GM23248 (cell line): ENCODE measurements at regions not wholly inside any gene's neighbourhood (a gene's known extent, or its start where the extent isn't known, plus 50 kb on each side); places are given as distances from the start of the nearest gene placed in this dataset.
"Not testable (repeated sequence)": the region's sequence is repeated elsewhere in the genome, so short reads cannot be mapped to it uniquely, and the experiment has no call there.

ENCODE experiments used
- DNase-seq: peaks from one replicate; pipeline ENCODE4 v3.0.0-alpha.2; 2015
- H2AFZ ChIP-seq: fragments of 200-600 bp; sonication (generic); 2 replicates; pipeline ENCODE4 v1.6.1; 2016; ENCODE audit warnings: antibody characterized with exemption
- H3F3A ChIP-seq: fragments of 200-600 bp; sonication (generic); 2 replicates; pipeline ENCODE4 v1.6.1; 2016; ENCODE audit warnings: mild to moderate bottlenecking, antibody characterized with exemption, mixed run types; ENCODE audit not compliant: insufficient read depth
- H3K27ac ChIP-seq: fragments of 200-600 bp; sonication (generic); 2 replicates; pipeline ENCODE4 v1.5.1; 2016; ENCODE audit warnings: mild to moderate bottlenecking
- H3K27me3 ChIP-seq: fragments of 200-600 bp; sonication (generic); replicated peaks from 2 replicates; pipeline ENCODE4 v1.6.1; 2016; ENCODE audit warnings: mild to moderate bottlenecking; ENCODE audit not compliant: insufficient read depth
- H3K36me3 ChIP-seq: fragments of 200-600 bp; sonication (generic); 2 replicates; pipeline ENCODE4 v1.6.1; 2016; ENCODE audit warnings: low read depth, mild to moderate bottlenecking
- H3K4me1 ChIP-seq: fragments of 200-600 bp; sonication (generic); 2 replicates; pipeline ENCODE4 v1.6.1; 2016; ENCODE audit warnings: mild to moderate bottlenecking; ENCODE audit not compliant: insufficient read depth
- H3K4me2 ChIP-seq: fragments of 200-600 bp; sonication (generic); one replicate; pipeline ENCODE4 v1.6.1; 2016; ENCODE audit warnings: mild to moderate bottlenecking; ENCODE audit not compliant: unreplicated experiment
- H3K4me3 ChIP-seq: fragments of 200-600 bp; sonication (generic); 2 replicates; pipeline ENCODE4 v1.5.1; 2016; ENCODE audit warnings: mild to moderate bottlenecking
- H3K79me2 ChIP-seq: fragments of 200-600 bp; sonication (generic); 2 replicates; pipeline ENCODE4 v1.6.1; 2016; ENCODE audit warnings: mild to moderate bottlenecking; ENCODE audit not compliant: insufficient read depth
- H3K9ac ChIP-seq: fragments of 200-600 bp; sonication (generic); 2 replicates; pipeline ENCODE4 v1.6.1; 2016; ENCODE audit warnings: mild to moderate bottlenecking
- H3K9me2 ChIP-seq: fragments of 200-600 bp; sonication (generic); 2 replicates; pipeline ENCODE4 v1.6.1; 2016; ENCODE audit warnings: mixed run types, mild to moderate bottlenecking, moderate library complexity; ENCODE audit not compliant: insufficient read depth
- H3K9me3 ChIP-seq: fragments of 200-600 bp; sonication (generic); one replicate; pipeline ENCODE4 v1.6.1; 2017; ENCODE audit warnings: low read depth
- H4K20me1 ChIP-seq: fragments of 200-600 bp; sonication (generic); 2 replicates; pipeline ENCODE4 v1.6.0; 2016; ENCODE audit not compliant: insufficient read depth
- EZH2 ChIP-seq: fragments of 200-600 bp; sonication (generic); IDR thresholded peaks from 2 replicates; pipeline ENCODE4 v1.6.1; 2018; ENCODE audit warnings: antibody characterized with exemption, mild to moderate bottlenecking; ENCODE audit not compliant: insufficient read depth, poor library complexity, severe bottlenecking
- EZH2phosphoT487 ChIP-seq: fragments of 200-600 bp; sonication (generic); IDR thresholded peaks from 2 replicates; pipeline ENCODE4 v1.6.1; 2018; ENCODE audit warnings: antibody characterized with exemption, moderate library complexity, mild to moderate bottlenecking, low read depth; ENCODE audit not compliant: insufficient read depth
- WGBS, 2 experiments: methylation state at CpG; one replicate each; pipeline ENCODE4 v1.1.6; 2015 to 2017; ENCODE audit warnings: low lambda C conversion rate in 2 of 2, low coverage in 1 of 2; ENCODE audit errors: missing lambda C conversion rate in 2 of 2; 5-methylcytosine and 5-hydroxymethylcytosine counted together
- in situ Hi-C: fragments of 300-500 bp; cut with MboI; formaldehyde crosslinking; loops from 2 replicates; pipeline ENCODE4 v1.15.0; 2020

DNA sequence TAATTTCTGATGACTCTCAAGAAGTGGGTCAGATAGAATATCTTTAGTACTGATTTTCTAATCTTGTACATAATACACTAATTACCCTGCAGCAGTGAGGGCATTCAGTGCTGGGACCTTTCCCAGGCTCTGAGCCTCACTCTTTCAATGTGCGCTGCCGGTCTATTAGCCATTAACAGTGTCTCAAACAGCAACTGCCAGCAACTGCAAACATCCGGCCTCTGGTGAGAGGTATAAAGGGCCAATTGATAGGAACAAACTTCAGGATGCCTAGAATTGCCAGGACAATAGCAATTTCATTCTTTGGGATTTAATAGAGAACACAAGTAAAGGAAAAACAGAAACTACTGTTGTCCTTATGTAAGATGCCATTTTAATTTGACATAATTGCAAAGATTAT is 604.4 kb upstream of the SPRY2 start:
- Histone ChIP-seq H3K9ac (no peak overlapping the region), H2AFZ (no peak overlapping the region), H4K20me1 (no peaks in the 10 kb centered on the region), H3K9me3 (no peaks in the 10 kb centered on the region), H3K4me3 (no peak overlapping the region), H3F3A (no peaks in the 10 kb centered on the region), H3K36me3 (no peaks in the 10 kb centered on the region), H3K79me2 (no peaks in the 10 kb centered on the region), H3K9me2 (no peaks in the 10 kb centered on the region), H3K4me1 (no peaks in the 10 kb centered on the region), H3K27ac (no peak overlapping the region), H3K27me3 (no peaks in the 10 kb centered on the region), H3K4me2 (no peak overlapping the region)
- in situ Hi-C loops = no loop called here
- TF ChIP-seq EZH2phosphoT487 (no peak), EZH2 (no peak)
- WGBS, 2 experiments = 17 to 21% methylated on average over 3 of the region's 3 CpGs
- no peak for DNase-seq

DNA sequence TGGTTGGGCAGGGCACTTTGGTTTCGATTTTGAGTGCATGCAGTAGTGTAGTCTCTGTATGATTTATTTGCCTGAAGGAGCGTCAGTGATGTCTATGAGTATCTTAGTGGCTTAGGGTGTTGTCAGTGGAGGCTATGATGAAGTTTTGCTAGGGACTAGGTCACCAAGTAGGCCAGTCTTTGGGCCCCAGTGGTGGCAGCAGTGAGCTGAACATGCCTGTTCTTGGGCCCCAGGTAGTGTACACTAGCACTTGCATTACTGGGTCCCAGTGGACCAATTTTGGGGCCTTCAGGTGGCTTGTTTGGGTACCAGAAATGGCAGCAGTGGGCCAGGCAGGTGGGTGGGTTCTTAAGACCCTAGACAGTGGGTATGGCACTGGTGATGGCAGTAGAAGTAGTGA is 598.7 kb upstream of the SPRY2 start:
- Histone ChIP-seq H4K20me1 (no peaks in the 10 kb centered on the region), H3F3A (no peaks in the 10 kb centered on the region), H3K4me1 (no peaks in the 10 kb centered on the region), H3K9ac (no peak overlapping the region), H3K36me3 (no peaks in the 10 kb centered on the region), H3K79me2 (no peaks in the 10 kb centered on the region), H3K4me3 (no peak overlapping the region), H2AFZ (no peak overlapping the region), H3K9me2 (no peaks in the 10 kb centered on the region), H3K9me3 (no peaks in the 10 kb centered on the region), H3K27ac (no peak overlapping the region), H3K27me3 (no peaks in the 10 kb centered on the region), H3K4me2 (no peak overlapping the region)
- in situ Hi-C loops = no loop called here
- DNase-seq = no peak
- WGBS, 2 experiments = 20 to 26% methylated on average over 2 of the region's 2 CpGs
- no peak for TF ChIP-seq EZH2

DNA sequence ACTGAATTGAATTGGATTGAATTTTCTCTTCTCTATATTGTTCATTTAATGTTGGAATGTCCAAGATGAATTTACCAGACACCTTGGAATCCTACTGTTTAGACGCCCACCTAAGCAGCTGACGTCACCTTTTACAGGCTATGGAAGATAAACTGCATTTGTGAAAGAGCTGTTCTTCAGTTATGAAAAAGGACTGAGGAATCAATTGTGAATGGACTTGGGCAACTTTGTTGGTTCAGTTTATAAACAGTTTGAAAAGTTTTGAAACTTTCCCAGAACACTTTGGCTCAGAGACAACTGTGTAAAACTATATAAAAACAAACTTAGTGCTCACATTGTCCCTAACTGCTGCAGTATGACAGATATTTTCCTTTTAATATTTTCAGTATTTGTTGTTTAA is 590.8 kb upstream of the SPRY2 start:
- in situ Hi-C loops = no loop called here
- H2AFZ ChIP-seq = no peak overlapping the region
- H3K9ac ChIP-seq = no peak overlapping the region
- no peaks in the 10 kb centered on the region for H4K20me1 ChIP-seq
- H3K4me3 ChIP-seq = no peak overlapping the region
- H3K9me2 ChIP-seq = no peaks in the 10 kb centered on the region
- no peak for TF ChIP-seq EZH2
- no peak for TF ChIP-seq EZH2phosphoT487
- no peaks in the 10 kb centered on the region for H3K36me3 ChIP-seq
- H3K4me1 ChIP-seq = no peaks in the 10 kb centered on the region
- H3K4me2 ChIP-seq = no peak overlapping the region
- H3K27ac ChIP-seq = no peak overlapping the region
- no peaks in the 10 kb centered on the region for H3K79me2 ChIP-seq
- no peaks in the 10 kb centered on the region for H3F3A ChIP-seq
- no peaks in the 10 kb centered on the region for H3K9me3 ChIP-seq
- DNase-seq = no peak
- 35 to 37% methylated on average over 2 of the region's 2 CpGs for WGBS, 2 experiments
- no peaks in the 10 kb centered on the region for H3K27me3 ChIP-seq

DNA sequence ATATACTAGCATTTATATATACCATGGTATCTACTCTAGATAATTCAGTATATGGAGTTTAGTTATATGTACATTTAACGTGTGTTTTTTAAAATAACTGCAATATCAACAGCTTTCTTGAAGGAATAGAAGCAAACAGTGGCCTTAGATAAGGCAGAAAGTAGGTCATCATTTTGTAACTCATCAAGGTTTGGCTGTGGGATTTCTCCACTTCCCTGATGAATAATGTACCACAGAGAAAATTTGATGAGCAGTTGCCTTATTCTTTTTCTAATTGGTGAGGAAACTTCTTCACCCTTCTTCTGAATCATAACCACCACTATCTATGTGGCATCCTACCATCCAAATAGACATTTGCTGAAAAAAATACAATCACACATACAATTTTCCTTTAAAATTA is 590.2 kb upstream of the SPRY2 start:
- Histone ChIP-seq H4K20me1 (no peaks in the 10 kb centered on the region), H3K27ac (no peak overlapping the region), H2AFZ (no peak overlapping the region), H3K4me3 (no peak overlapping the region), H3K9ac (no peak overlapping the region), H3K27me3 (no peaks in the 10 kb centered on the region), H3K9me3 (no peaks in the 10 kb centered on the region), H3F3A (no peaks in the 10 kb centered on the region), H3K4me2 (no peak overlapping the region), H3K9me2 (no peaks in the 10 kb centered on the region), H3K36me3 (no peaks in the 10 kb centered on the region), H3K79me2 (no peaks in the 10 kb centered on the region), H3K4me1 (no peaks in the 10 kb centered on the region)
- 19 to 27% methylated on average over 1 of the region's 1 CpG for WGBS, 2 experiments
- TF ChIP-seq EZH2 = no peak
- no peak for TF ChIP-seq EZH2phosphoT487
- no peak for DNase-seq
- in situ Hi-C loops = no loop called here

DNA sequence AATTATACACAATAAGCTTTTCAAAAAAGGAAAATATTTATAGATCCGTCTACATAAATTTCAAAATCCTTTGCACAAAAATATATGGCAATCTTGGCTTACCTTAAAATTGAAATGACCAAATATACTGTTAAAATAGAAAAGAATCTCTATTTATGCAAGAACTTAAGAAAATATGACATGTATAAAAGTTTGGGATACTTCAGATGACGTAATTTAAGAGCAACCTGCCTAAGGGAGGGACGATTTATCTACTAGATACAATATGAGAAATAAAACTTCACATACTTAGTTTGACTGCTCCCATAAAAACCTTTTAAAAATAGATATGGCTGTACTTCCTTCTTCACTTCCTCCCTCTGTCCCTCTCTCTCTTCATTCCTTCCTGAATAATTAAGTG is 587.3 kb upstream of the SPRY2 start:
- no peak overlapping the region for H3K9ac ChIP-seq
- in situ Hi-C loops = no loop called here
- no peaks in the 10 kb centered on the region for H3K79me2 ChIP-seq
- no peak overlapping the region for H3K4me2 ChIP-seq
- no peaks in the 10 kb centered on the region for H3K27me3 ChIP-seq
- 35 to 58% methylated on average over 3 of the region's 3 CpGs for WGBS, 2 experiments
- H3K9me2 ChIP-seq = no peaks in the 10 kb centered on the region
- H3K4me3 ChIP-seq = no peak overlapping the region
- TF ChIP-seq EZH2phosphoT487 = no peak
- no peaks in the 10 kb centered on the region for H4K20me1 ChIP-seq
- no peak overlapping the region for H3K27ac ChIP-seq
- no peaks in the 10 kb centered on the region for H3F3A ChIP-seq
- no peaks in the 10 kb centered on the region for H3K4me1 ChIP-seq
- H3K36me3 ChIP-seq = no peaks in the 10 kb centered on the region
- no peaks in the 10 kb centered on the region for H3K9me3 ChIP-seq
- no peak overlapping the region for H2AFZ ChIP-seq
- no peak for DNase-seq

DNA sequence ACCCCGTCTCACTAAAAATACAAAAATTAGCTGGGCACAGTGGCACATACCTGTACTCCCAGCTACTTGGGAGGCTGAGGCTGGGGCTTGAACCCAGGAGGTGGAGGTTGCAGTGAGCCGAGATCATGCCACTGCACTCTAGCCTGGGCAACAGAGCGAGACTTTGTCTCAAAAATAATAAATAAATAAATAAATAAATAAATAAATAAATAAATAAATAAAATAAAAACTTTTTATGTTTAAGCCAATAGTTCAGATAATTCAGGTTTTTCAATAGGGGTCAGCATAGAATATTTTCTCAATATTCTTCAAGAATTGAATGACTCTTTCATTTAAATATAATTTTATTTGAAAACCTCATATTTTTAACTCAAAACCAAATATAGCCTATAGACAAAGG is 585.1 kb upstream of the SPRY2 start:
- H3K27ac ChIP-seq, H3K9me2 ChIP-seq, H3K4me3 ChIP-seq, H3K4me1 ChIP-seq, H3K36me3 ChIP-seq, H3K27me3 ChIP-seq, H3K9me3 ChIP-seq, H3K4me2 ChIP-seq, H3K79me2 ChIP-seq, in situ Hi-C loops, H4K20me1 ChIP-seq, H2AFZ ChIP-seq, H3K9ac ChIP-seq, DNase-seq, H3F3A ChIP-seq: not testable (repeated sequence)
- 53 to 69% methylated on average over 3 of the region's 3 CpGs for whole genome bisulfite sequencing, 2 experiments
